GM12892 (cell line): ENCODE measurements at regions not wholly inside any gene's neighbourhood (a gene's known extent, or its start where the extent isn't known, plus 50 kb on each side); places are given as distances from the start of the nearest gene placed in this dataset.
"Not testable (repeated sequence)": the region's sequence is repeated elsewhere in the genome, so short reads cannot be mapped to it uniquely, and the experiment has no call there.

Experiments used
- DNase-seq: peaks from one replicate; pipeline ENCODE4 v3.0.0; 2011; ENCODE audit not compliant: insufficient read length
- FAIRE-seq: peaks from 2 replicates; lab custom pipeline; 2011; peaks lifted over from hg19 to GRCh38; lab: Jason Lieb, UNC
- POLR2A ChIP-seq: IDR thresholded peaks from 2 replicates; pipeline ENCODE4 v1.6.1; 2011; ENCODE audit warnings: low read depth, low read length, control low read depth
- POLR2AphosphoS5 ChIP-seq: IDR thresholded peaks from 2 replicates; pipeline ENCODE4 v1.6.1; 2011; ENCODE audit warnings: low read depth, low read length, control low read depth
- TAF1 ChIP-seq: IDR thresholded peaks from 2 replicates; pipeline ENCODE4 v1.6.1; 2011; ENCODE audit warnings: low read depth, mild to moderate bottlenecking, control low read depth, low read length, borderline replicate concordance

- TF ChIP-seq POLR2AphosphoS5 (no peak), POLR2A (no peak), TAF1 (no peak)
- no peak for DNase-seq
- FAIRE-seq, result no peak
Measured at GRCh38 chr4:131613086-131613823, 1535.8 kb upstream of the PCDH10 start.

GRCh38 chr4:131613824-131614216 lies 1535.3 kb upstream of the PCDH10 start:
- FAIRE-seq (no peak), DNase-seq (no peak)
- no peak for TF ChIP-seq POLR2A
- no peak for TF ChIP-seq TAF1
- no peak for TF ChIP-seq POLR2AphosphoS5

- TF ChIP-seq POLR2A (no peak), POLR2AphosphoS5 (no peak), TAF1 (no peak)
- no peak for DNase-seq
- no peak for FAIRE-seq
Measured at GRCh38 chr4:131632877-131633276, 1516.2 kb upstream of the PCDH10 start.

- TF ChIP-seq TAF1 (no peak), POLR2A (no peak), POLR2AphosphoS5 (no peak)
- no peak for FAIRE-seq
- DNase-seq, result no peak
Measured at GRCh38 chr4:131635191-131635590, 1513.9 kb upstream of the PCDH10 start.

- FAIRE-seq (no peak), DNase-seq (no peak)
- TF ChIP-seq POLR2AphosphoS5 (no peak), TAF1 (no peak), POLR2A (no peak)
Measured at GRCh38 chr4:131638781-131639180, 1510.3 kb upstream of the PCDH10 start.

- TF ChIP-seq POLR2A (no peak), TAF1 (no peak), POLR2AphosphoS5 (no peak)
- FAIRE-seq, result no peak
- no peak for DNase-seq
Measured at GRCh38 chr4:131644619-131645018, 1504.5 kb upstream of the PCDH10 start.

- DNase-seq, result no peak
- FAIRE-seq, result no peak
- TF ChIP-seq POLR2A, result no peak
- TF ChIP-seq POLR2AphosphoS5, result no peak
- TF ChIP-seq TAF1, result no peak
Measured at GRCh38 chr4:131649227-131649626, 1499.9 kb upstream of the PCDH10 start.

- DNase-seq, result no peak
- no peak for TF ChIP-seq TAF1
- no peak for TF ChIP-seq POLR2AphosphoS5
- TF ChIP-seq POLR2A, result no peak
- FAIRE-seq, result no peak
Measured at GRCh38 chr4:131650951-131651350, 1498.1 kb upstream of the PCDH10 start.

GRCh38 chr4:131683314-131683713 lies 1465.8 kb upstream of the PCDH10 start:
- FAIRE-seq, DNase-seq: not testable (repeated sequence)

GRCh38 chr4:131721883-131722282 lies 1427.2 kb upstream of the PCDH10 start:
- no peak for DNase-seq
- FAIRE-seq, result no peak
- TF ChIP-seq POLR2AphosphoS5 (no peak), POLR2A (no peak), TAF1 (no peak)

- not testable (repeated sequence) for DNase-seq, FAIRE-seq
Measured at GRCh38 chr4:131723069-131723468, 1426.0 kb upstream of the PCDH10 start.

- not testable (repeated sequence) for FAIRE-seq, DNase-seq
Measured at GRCh38 chr4:131724847-131725246, 1424.2 kb upstream of the PCDH10 start.

GRCh38 chr4:131725521-131725920 lies 1423.6 kb upstream of the PCDH10 start:
- FAIRE-seq, DNase-seq: not testable (repeated sequence)

- FAIRE-seq, DNase-seq: not testable (repeated sequence)
Measured at GRCh38 chr4:131726940-131727339, 1422.2 kb upstream of the PCDH10 start.

GRCh38 chr4:131727418-131727817 lies 1421.7 kb upstream of the PCDH10 start:
- not testable (repeated sequence) for FAIRE-seq, DNase-seq

GRCh38 chr4:131729205-131729604 lies 1419.9 kb upstream of the PCDH10 start:
- DNase-seq, FAIRE-seq: not testable (repeated sequence)

GRCh38 chr4:131729716-131730398 lies 1419.2 kb upstream of the PCDH10 start:
- DNase-seq, FAIRE-seq: not testable (repeated sequence)
